ENCODE measurements at regions not wholly inside any gene's neighbourhood (a gene's known extent, or its start where the extent isn't known, plus 50 kb on each side); places are given as distances from the start of the nearest gene placed in this dataset.
"Not testable (repeated sequence)": the region's sequence is repeated elsewhere in the genome, so short reads cannot be mapped to it uniquely, and the experiment has no call there.

GRCh38 chr17:77038884-77039555 is 101.7 kb upstream of the SEC14L1 start:
- no peak for DNase-seq

GRCh38 chr17:77042476-77043231 is 98.1 kb upstream of the SEC14L1 start:
- DNase-seq, result no peak

GRCh38 chr17:77045441-77046041 is 95.2 kb upstream of the SEC14L1 start:
- no peak for DNase-seq

GRCh38 chr17:77049440-77049839 is 91.3 kb upstream of the SEC14L1 start:
- DNase-seq, result no peak

- DNase-seq, result not testable (repeated sequence)
Measured at GRCh38 chr17:77050901-77051300, 89.9 kb upstream of the SEC14L1 start.

- DNase-seq, result no peak
Measured at GRCh38 chr17:77054936-77055335, 85.8 kb upstream of the SEC14L1 start.

GRCh38 chr17:77055453-77055852 is 85.3 kb upstream of the SEC14L1 start:
- DNase-seq, result no peak

- no peak for DNase-seq
Measured at GRCh38 chr17:77058016-77058415, 82.8 kb upstream of the SEC14L1 start.

GRCh38 chr17:77061669-77062068 is 79.1 kb upstream of the SEC14L1 start:
- no peak for DNase-seq

- DNase-seq, result no peak
Measured at GRCh38 chr17:77064598-77064997, 76.2 kb upstream of the SEC14L1 start.

- no peak for DNase-seq
Measured at GRCh38 chr17:77066165-77066564, 74.6 kb upstream of the SEC14L1 start.

GRCh38 chr17:77066726-77067409 is 73.9 kb upstream of the SEC14L1 start:
- DNase-seq, result peak; percentile 58

- DNase-seq, result no peak
Measured at GRCh38 chr17:77068915-77069314, 71.9 kb upstream of the SEC14L1 start.

- DNase-seq, result no peak
Measured at GRCh38 chr17:77070888-77071279, 69.9 kb upstream of the SEC14L1 start.

- DNase-seq, result no peak
Measured at GRCh38 chr17:77071925-77072490, 68.8 kb upstream of the SEC14L1 start.

- DNase-seq, result no peak
Measured at GRCh38 chr17:77072670-77073069, 68.1 kb upstream of the SEC14L1 start.

GRCh38 chr17:77074681-77075080 is 66.1 kb upstream of the SEC14L1 start:
- no peak for DNase-seq

- no peak for DNase-seq
Measured at GRCh38 chr17:77076124-77076830, 64.5 kb upstream of the SEC14L1 start.

- DNase-seq, result no peak
Measured at GRCh38 chr17:77083531-77083930, 57.2 kb upstream of the SEC14L1 start.

GRCh38 chr17:77085926-77086432 is 54.8 kb upstream of the SEC14L1 start:
- no peak for DNase-seq

- peak; percentile 79 for DNase-seq
Measured at GRCh38 chr17:77086433-77087010, 54.2 kb upstream of the SEC14L1 start.
